ENCODE measurements at regions not wholly inside any gene's neighbourhood (a gene's known extent, or its start where the extent isn't known, plus 50 kb on each side); places are given as distances from the start of the nearest gene placed in this dataset.

DNA sequence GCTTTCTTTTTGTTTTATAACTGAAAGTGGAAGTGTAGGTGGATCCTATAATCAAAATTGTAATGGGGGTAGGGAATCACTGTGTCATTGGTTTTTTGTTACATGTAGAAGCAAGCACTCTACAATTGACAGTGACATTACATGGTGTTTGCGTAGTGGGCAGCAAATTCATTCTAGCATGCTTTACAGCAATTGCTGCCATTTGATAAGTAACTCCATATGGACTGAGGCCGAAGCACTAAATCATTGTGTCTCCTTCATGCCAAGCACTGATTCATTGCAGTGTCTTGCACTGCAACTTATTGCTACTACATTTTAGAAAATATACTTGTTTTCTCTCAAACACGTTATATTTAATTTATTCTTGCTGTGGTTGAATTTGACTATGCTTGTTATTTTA lies 933.9 kb downstream of the NSUN3 start (continued):
- TF ChIP-seq, protein P1, sequence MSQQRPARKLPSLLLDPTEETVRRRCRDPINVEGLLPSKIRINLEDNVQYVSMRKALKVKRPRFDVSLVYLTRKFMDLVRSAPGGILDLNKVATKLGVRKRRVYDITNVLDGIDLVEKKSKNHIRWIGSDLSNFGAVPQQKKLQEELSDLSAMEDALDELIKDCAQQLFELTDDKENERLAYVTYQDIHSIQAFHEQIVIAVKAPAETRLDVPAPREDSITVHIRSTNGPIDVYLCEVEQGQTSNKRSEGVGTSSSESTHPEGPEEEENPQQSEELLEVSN (IDR thresholded peaks at IDR 0.05), result no peak
- TF ChIP-seq, protein P2, sequence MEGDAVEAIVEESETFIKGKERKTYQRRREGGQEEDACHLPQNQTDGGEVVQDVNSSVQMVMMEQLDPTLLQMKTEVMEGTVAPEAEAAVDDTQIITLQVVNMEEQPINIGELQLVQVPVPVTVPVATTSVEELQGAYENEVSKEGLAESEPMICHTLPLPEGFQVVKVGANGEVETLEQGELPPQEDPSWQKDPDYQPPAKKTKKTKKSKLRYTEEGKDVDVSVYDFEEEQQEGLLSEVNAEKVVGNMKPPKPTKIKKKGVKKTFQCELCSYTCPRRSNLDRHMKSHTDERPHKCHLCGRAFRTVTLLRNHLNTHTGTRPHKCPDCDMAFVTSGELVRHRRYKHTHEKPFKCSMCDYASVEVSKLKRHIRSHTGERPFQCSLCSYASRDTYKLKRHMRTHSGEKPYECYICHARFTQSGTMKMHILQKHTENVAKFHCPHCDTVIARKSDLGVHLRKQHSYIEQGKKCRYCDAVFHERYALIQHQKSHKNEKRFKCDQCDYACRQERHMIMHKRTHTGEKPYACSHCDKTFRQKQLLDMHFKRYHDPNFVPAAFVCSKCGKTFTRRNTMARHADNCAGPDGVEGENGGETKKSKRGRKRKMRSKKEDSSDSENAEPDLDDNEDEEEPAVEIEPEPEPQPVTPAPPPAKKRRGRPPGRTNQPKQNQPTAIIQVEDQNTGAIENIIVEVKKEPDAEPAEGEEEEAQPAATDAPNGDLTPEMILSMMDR (IDR thresholded peaks at IDR 0.05; ENCODE audit: control extremely low read depth in 1 of 3, insufficient read depth in 1 of 3, low read depth in 1 of 3, low read length in 3 of 3), result no peak
- no peak for TF ChIP-seq CBX8 (IDR thresholded peaks at IDR 0.05; ENCODE audit: borderline replicate concordance, low read depth, low read length)

All from H1 (cell line).